K562 (cell line): ENCODE measurements at regions not wholly inside any gene's neighbourhood (a gene's known extent, or its start where the extent isn't known, plus 50 kb on each side); places are given as distances from the start of the nearest gene placed in this dataset.
"Not testable (repeated sequence)": the region's sequence is repeated elsewhere in the genome, so short reads cannot be mapped to it uniquely, and the experiment has no call there.

Experiments
- ATAC-seq: fragments of 200-7000 bp; cut with Tn5 transposase; 3 replicates; pipeline ENCODE4 v1.9.1; 2020; ENCODE audit warnings: moderate library complexity
- BruUV-seq: library from RNA; stranded (reverse); fragments of 400-500 nt; replicated peaks from 2 replicates; lab custom pipeline; 2021; lab: Mats Ljungman, UMichigan
- CTCF ChIA-PET: fragments of 300-600 bp; formaldehyde crosslinking; extraction: SDS; loops from one replicate; lab custom pipeline; 2021; ENCODE audit warnings: low intra/inter-chr PET ratio; lab: Yijun Ruan, JAX
- POLR2A ChIA-PET: fragments of 300-600, 350-650 bp; sonication (Branson Sonifier 250); formaldehyde crosslinking; extraction: SDS; loops from one replicate; lab custom pipeline; 2021; ENCODE audit warnings: antibody characterized with exemption, inconsistent platforms; lab: Yijun Ruan, JAX
- DNase-seq, 4 experiments: peaks; one replicate each; pipeline versions ENCODE4 v3.0.0 to v3.0.0-alpha.2; 2011 to 2018; ENCODE audit warnings: low spot score in 3 of 4, mixed read lengths in 3 of 4; ENCODE audit errors: extremely low read depth in 1 of 4
- FAIRE-seq: peaks from 2 replicates; lab custom pipeline; 2011; peaks lifted over from hg19 to GRCh38; lab: Jason Lieb, UNC
- H2AFZ ChIP-seq: 2 replicates; pipeline ENCODE4 v1.6.0; 2011; ENCODE audit warnings: low read depth, low read length, control low read depth, inconsistent platforms
- H3K27ac ChIP-seq: fragments of 200-600 bp; 3 replicates; pipeline ENCODE4 v1.8.0; 2011; ENCODE audit warnings: low read depth, mild to moderate bottlenecking, control low read depth, inconsistent platforms, low read length, moderate library complexity, mixed read lengths; ENCODE audit errors: extremely low read depth
- H3K27me3 ChIP-seq, 2 experiments: fragments of 300-600 bp in 1 of 2; 2 replicates in 1 of 2; 3 replicates in 1 of 2; pipeline versions ENCODE4 v1.6.0 to v1.8.0; 2011; ENCODE audit warnings: inconsistent platforms in 2 of 2, low read length in 2 of 2, mild to moderate bottlenecking in 1 of 2, mixed read lengths in 1 of 2, moderate library complexity in 1 of 2; ENCODE audit not compliant: control insufficient read depth in 2 of 2, insufficient read depth in 2 of 2
- H3K36me3 ChIP-seq: fragments of 300-600 bp; 3 replicates; pipeline ENCODE4 v1.8.0; 2011; ENCODE audit warnings: mild to moderate bottlenecking, low read length, inconsistent platforms; ENCODE audit not compliant: control insufficient read depth, insufficient read depth
- H3K4me1 ChIP-seq, 2 experiments: fragments of 200-600 bp in 1 of 2; replicated peaks in 1 of 2; 2 replicates in 1 of 2; 3 replicates in 1 of 2; pipeline versions ENCODE4 v1.5.1 to v1.8.0; 2011; ENCODE audit warnings: inconsistent platforms in 2 of 2, low read length in 2 of 2, mild to moderate bottlenecking in 1 of 2, mixed read lengths in 1 of 2, moderate library complexity in 1 of 2; ENCODE audit not compliant: control insufficient read depth in 2 of 2, insufficient read depth in 2 of 2
- H3K4me2 ChIP-seq: 2 replicates; pipeline ENCODE4 v1.6.1; 2011; ENCODE audit warnings: low read length, control low read depth, inconsistent platforms, mixed read lengths; ENCODE audit not compliant: insufficient read depth
- H3K4me3 ChIP-seq: fragments of 200-600 bp; sonication (generic), shearing (Covaris generic); 2 replicates; pipeline ENCODE4 v1.5.1; 2016; ENCODE audit warnings: control low read depth, inconsistent platforms
- H3K79me2 ChIP-seq: fragments of 200-600 bp; 3 replicates; pipeline ENCODE4 v1.8.0; 2011; ENCODE audit warnings: low read length, inconsistent platforms; ENCODE audit not compliant: control insufficient read depth, insufficient read depth
- H3K9ac ChIP-seq, 2 experiments: 2 replicates each; pipeline versions ENCODE4 v1.6.0 to v1.6.1; 2011; ENCODE audit warnings: low read depth in 2 of 2, low read length in 2 of 2, control low read depth in 1 of 2, inconsistent platforms in 1 of 2, mild to moderate bottlenecking in 1 of 2, mixed read lengths in 1 of 2; ENCODE audit not compliant: insufficient read depth in 1 of 2
- H3K9me1 ChIP-seq: one replicate; pipeline ENCODE4 v1.6.0; 2011; ENCODE audit warnings: inconsistent platforms, mild to moderate bottlenecking, low read length, moderate library complexity; ENCODE audit not compliant: control insufficient read depth, insufficient read depth
- H3K9me3 ChIP-seq: replicated peaks from 2 replicates; pipeline ENCODE4 v1.5.1; 2011; ENCODE audit warnings: low read depth, low read length, inconsistent platforms; ENCODE audit not compliant: control insufficient read depth, insufficient read depth
- H4K20me1 ChIP-seq: replicated peaks from 2 replicates; pipeline ENCODE4 v1.6.1; 2011; ENCODE audit warnings: low read length, inconsistent platforms, mixed read lengths; ENCODE audit not compliant: control insufficient read depth, insufficient read depth
- WGBS: fragments of 100-300 bp; shearing (Covaris generic); methylation state at CpG from one replicate; pipeline ENCODE4 v1.1.6; 2016; ENCODE audit warnings: low coverage, mixed read lengths; ENCODE audit not compliant: insufficient coverage; ENCODE audit errors: missing lambda C conversion rate; 5-methylcytosine and 5-hydroxymethylcytosine counted together
- in situ Hi-C: fragments of 300-500 bp; cut with MboI; formaldehyde crosslinking; loops from 4 replicates; pipeline ENCODE4 v1.15.0; 2018; ENCODE audit warnings: inconsistent platforms, mixed read lengths
- intact Hi-C: fragments of 100-400 bp; cut with micrococcal nuclease; formaldehyde crosslinking; loops from 2 replicates; pipeline ENCODE4 v1.14.2; 2022

GRCh38 chr13:52210564-52211415, 51.4 kb upstream of the NEK3 start:
- in situ Hi-C loops, H3K9ac ChIP-seq, H3K4me3 ChIP-seq, H3K9me1 ChIP-seq, H3K9me3 ChIP-seq, H3K4me2 ChIP-seq, H3K4me1 ChIP-seq, H2AFZ ChIP-seq, H3K36me3 ChIP-seq, intact Hi-C loops, H4K20me1 ChIP-seq, CTCF ChIA-PET, POLR2A ChIA-PET, H3K79me2 ChIP-seq, DNase-seq, H3K27me3 ChIP-seq, BruUV-seq, FAIRE-seq, ATAC-seq, H3K27ac ChIP-seq: not testable (repeated sequence)
- 67% methylated on average over 4 of the region's 7 CpGs for WGBS
